ENCODE measurements at regions not wholly inside any gene's neighbourhood (a gene's known extent, or its start where the extent isn't known, plus 50 kb on each side); places are given as distances from the start of the nearest gene placed in this dataset.

DNA sequence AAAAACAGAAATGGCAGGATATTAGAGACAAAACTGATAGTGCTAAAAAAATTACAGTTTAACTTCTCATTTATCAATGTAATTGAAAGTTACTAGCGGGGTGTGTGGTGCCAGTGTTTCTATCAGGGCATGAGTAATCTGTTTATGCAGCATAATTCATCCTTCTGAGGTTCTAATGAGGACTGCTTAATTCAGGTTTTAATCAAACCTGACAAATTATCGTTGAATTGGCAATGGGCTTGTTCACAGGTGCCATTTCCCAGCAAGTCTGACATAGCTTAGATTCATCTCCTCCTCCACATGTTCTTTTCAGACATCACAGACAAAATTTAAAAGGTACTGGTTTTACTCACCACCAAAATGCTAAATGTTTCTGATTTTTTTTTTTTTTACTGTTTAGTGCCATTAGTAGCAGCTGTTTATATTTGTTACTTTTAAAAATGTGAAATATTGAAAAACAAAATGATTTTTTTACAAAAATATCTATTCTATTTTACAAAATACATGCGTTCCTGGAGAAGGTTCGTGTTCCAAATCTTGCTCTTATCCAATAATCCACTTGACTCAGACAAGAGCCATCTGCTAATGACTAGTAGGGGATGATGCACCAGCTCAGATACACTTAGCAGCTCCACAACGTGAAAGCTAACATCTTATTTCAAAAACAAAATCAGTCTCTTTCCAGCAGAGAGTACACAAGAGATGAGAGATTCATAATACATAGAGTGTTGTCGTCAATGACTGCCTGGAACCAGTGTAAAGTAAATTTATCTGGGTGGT, 447.7 kb upstream of the DPPA4 start:
- Mint-ChIP-seq H3K4me3 (no peak overlapping the region), H3K4me1 (ENCODE audit: low read depth in 2 of 2) (peaks cover 2 to 11% of the 10 kb centered on the region in 2 donors), H3K36me3 (peaks cover 9% of the 10 kb centered on the region), H3K27ac (no peak overlapping the region), H3K9me3 (no peaks in the 10 kb centered on the region), H3K27me3 (peaks cover 0 to 6% of the 10 kb centered on the region in 2 donors)
- ATAC-seq (no peak), DNase-seq (ENCODE audit: low spot score) (no peak)

DNA sequence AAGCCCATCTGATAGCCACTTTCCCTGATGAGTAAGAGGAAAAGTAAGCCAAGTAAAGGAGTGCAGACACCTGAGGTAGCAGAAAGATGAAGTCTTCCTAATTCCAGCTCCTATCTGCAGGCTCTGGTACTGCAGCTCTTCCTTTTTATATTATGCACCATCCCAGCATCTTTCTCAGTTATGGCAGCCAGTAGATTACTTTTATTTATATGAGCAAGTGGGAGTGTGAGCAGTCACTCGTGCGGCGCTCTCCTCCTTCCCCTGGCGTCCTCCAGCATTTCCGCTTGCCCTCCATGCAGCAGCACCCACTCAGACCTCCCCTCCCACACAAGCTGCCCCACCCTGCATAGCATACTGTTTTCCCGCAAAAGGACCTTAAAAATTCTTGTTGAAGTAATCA, 465.9 kb upstream of the DPPA4 start:
- peaks cover 34 to 39% of the 10 kb centered on the region in 2 donors for H3K4me1 Mint-ChIP-seq (ENCODE audit: low read depth in 2 of 2)
- H3K36me3 Mint-ChIP-seq, result peaks cover 6% of the 10 kb centered on the region
- H3K4me3 Mint-ChIP-seq, result no peak overlapping the region
- ATAC-seq (no peak), DNase-seq (ENCODE audit: low spot score) (no peak)
- H3K9me3 Mint-ChIP-seq, result peaks cover 13% of the 10 kb centered on the region
- H3K27me3 Mint-ChIP-seq, result no peaks in the 10 kb centered on the region
- no peak overlapping the region for H3K27ac Mint-ChIP-seq

DNA sequence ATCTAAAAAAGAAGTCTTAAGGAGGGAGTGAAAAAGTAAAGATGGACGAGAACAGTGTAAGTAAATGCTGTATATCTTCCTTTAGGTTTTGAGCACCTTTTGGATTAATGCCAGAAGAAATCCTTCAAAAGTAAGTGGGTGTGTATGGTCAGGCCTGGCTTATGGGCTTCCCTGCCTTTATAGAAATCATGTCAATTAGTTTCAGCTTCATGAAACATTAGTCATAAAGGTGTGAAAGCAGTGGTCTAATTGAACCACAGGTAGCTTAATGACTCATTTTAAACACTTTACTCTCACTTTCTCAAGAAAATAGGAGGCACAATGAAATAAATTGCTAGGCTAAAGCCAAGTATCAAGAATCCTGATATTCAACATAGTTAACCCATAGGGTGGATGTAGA, 467.4 kb upstream of the DPPA4 start:
- Mint-ChIP-seq H3K9me3 (peaks cover 9% of the 10 kb centered on the region), H3K27me3 (no peaks in the 10 kb centered on the region), H3K27ac (peak overlapping the region; percentile 89 to 96), H3K4me1 (ENCODE audit: low read depth in 2 of 2) (peaks cover 37 to 39% of the 10 kb centered on the region in 2 donors), H3K36me3 (peaks cover 6% of the 10 kb centered on the region), H3K4me3 (peak overlapping the region; percentile 42)
- DNase-seq (ENCODE audit: low spot score), result no peak
- peak; percentile 68 to 69 for ATAC-seq

DNA sequence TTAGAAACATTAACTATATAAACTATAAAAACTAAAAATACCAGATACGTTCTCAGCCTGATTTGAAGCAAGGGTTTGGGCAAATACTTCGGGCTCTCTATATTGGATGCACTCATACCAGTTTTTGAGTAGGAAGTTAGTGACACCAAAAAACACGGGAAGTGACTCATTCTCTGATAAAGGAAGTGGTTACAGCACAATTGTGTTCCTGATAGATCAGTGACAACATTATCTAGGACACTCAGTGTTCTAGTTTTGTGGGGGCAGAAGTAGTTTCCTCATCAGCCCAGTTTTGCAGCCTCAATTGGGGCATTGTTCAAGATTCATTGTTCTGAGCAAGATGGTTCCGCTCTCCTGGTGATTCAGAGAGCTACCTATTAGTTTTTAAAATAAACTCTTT, 469.6 kb upstream of the DPPA4 start:
- peaks cover 6% of the 10 kb centered on the region for H3K36me3 Mint-ChIP-seq
- H3K4me3 Mint-ChIP-seq, result peak overlapping the region; percentile 69
- H3K27ac Mint-ChIP-seq, result peak overlapping the region; percentile 89 to 96
- H3K9me3 Mint-ChIP-seq, result peaks cover 9% of the 10 kb centered on the region
- DNase-seq (ENCODE audit: low spot score) (peak; percentile 71), ATAC-seq (peak; percentile 94)
- peaks cover 33 to 39% of the 10 kb centered on the region in 2 donors for H3K4me1 Mint-ChIP-seq (ENCODE audit: low read depth in 2 of 2)
- H3K27me3 Mint-ChIP-seq, result no peaks in the 10 kb centered on the region

GRCh38 chr3:109809513-109809912, 472.2 kb upstream of the DPPA4 start:
- Mint-ChIP-seq H3K9me3 (peaks cover 19% of the 10 kb centered on the region), H3K27ac (peak overlapping the region in 1 of 2 donors; percentile 52), H3K4me1 (ENCODE audit: low read depth in 2 of 2) (peaks cover 28 to 33% of the 10 kb centered on the region in 2 donors)

DNA sequence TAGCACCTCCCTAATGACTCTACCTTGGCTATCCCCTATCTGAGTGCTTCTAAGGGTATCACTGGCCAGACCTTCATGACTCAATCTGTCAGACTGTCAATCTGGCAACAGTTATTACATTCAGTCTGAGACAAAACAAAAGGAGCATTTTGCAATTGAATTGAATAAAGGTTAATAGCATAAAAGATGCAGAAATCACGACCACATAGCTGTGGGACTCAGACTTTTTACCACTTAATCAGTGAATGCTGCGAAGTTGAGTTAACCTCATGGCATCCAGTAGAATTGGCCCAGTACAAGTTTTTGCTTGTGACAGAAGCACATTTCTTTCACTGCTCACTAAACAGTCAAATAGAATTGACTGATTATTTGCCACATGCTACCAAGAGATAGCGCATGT, 480.7 kb upstream of the DPPA4 start:
- Mint-ChIP-seq H3K9me3 (peaks cover 7% of the 10 kb centered on the region), H3K36me3 (peaks cover 15% of the 10 kb centered on the region), H3K27me3 (peaks cover 0 to 3% of the 10 kb centered on the region in 2 donors), H3K4me3 (no peak overlapping the region), H3K27ac (no peak overlapping the region), H3K4me1 (ENCODE audit: low read depth in 2 of 2) (no peaks in the 10 kb centered on the region)
- no peak for DNase-seq (ENCODE audit: low spot score)
- no peak for ATAC-seq

More at GRCh38 chr3:109809513-109809912, 472.2 kb upstream of the DPPA4 start:
- peaks cover 0 to 3% of the 10 kb centered on the region in 2 donors for H3K27me3 Mint-ChIP-seq
- no peak for DNase-seq (ENCODE audit: low spot score)
- ATAC-seq, result no peak
- no peak overlapping the region for H3K4me3 Mint-ChIP-seq
- H3K36me3 Mint-ChIP-seq, result peaks cover 17% of the 10 kb centered on the region

DNA sequence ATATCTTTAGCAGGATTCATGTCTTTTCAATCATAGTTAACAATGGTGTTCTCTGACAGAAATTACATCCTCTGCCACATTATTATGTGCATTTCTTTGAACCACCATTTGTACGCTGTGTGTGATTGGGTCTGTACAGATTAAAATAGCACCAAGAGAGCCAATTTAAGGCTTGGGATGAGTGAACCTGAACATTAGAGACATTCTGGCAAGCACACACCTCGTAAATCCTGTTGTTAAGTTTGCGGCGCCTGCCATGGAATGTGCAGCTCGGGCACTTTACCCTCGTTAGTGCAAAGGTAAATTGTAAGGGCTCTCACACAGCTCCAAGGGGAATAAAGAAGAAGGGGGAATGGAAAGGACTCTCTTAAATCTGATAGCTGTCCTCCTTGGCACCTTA, 482.4 kb upstream of the DPPA4 start:
- Mint-ChIP-seq H3K36me3 (peaks cover 3% of the 10 kb centered on the region), H3K4me1 (ENCODE audit: low read depth in 2 of 2) (no peaks in the 10 kb centered on the region), H3K4me3 (no peak overlapping the region), H3K27me3 (no peaks in the 10 kb centered on the region), H3K27ac (no peak overlapping the region), H3K9me3 (peaks cover 2% of the 10 kb centered on the region)
- ATAC-seq (no peak), DNase-seq (ENCODE audit: low spot score) (no peak)

DNA sequence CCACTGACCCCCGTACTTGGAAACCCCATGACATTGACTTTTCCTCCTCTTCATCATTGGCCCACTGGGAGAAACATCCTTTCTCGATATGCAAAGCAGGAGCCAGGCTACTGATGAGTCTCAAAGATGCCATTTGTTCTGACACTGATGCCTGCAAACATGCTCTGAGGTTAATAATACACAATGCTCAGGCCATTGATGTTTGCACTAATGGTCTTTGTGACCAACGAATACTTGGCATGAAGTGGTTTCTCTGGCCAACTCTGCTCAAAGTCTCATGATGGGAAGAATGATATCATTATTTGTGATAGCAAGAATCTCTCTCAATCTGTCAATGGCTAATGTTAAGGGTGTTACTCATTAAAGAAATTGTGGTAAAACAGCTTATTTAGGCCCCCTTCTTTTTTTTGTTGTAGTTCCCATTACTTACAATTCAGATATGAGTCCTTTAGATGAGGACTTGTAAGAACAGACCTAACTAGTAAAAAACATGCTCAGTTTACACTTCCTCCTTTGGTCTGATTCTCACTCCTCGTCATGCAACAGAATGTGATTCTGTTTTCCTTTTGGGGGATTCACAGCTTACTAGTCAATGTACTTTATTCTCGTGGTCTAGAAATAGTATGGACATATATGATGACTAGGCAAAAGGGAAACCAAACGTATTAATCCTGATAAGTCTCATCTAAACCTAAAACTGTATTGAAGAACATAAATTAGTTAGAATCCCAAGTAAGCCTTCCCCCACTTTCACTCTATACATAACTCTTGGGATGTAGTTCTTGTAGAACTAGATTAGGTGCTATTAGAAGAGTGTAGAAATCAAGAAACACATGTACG, 488.8 kb upstream of the DPPA4 start:
- no peaks in the 10 kb centered on the region for H3K27me3 Mint-ChIP-seq
- peaks cover 2% of the 10 kb centered on the region for H3K9me3 Mint-ChIP-seq
- ATAC-seq (no peak), DNase-seq (ENCODE audit: low spot score) (no peak)
- H3K4me1 Mint-ChIP-seq (ENCODE audit: low read depth in 2 of 2), result no peaks in the 10 kb centered on the region
- peaks cover 7% of the 10 kb centered on the region for H3K36me3 Mint-ChIP-seq
- no peak overlapping the region for H3K27ac Mint-ChIP-seq
- H3K4me3 Mint-ChIP-seq, result no peak overlapping the region

DNA sequence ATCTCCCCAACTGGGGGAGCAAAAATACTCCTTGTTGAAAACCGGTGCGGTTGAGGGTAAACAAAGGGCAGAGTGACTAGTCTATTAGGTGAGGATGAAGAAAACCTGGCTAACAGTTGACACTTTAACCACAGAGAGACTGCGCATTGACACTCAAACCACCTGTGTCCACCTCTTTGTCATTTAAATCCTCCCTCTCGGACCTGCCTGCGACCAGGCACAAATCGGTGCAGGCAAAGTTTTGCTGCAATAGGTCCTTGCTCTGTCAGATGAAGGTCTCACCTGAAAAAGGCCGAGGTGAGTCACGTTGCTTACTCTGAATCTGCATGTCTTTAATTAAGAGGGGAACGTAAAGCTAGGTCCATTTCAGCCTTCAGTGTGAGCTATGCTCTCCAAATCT, 494.1 kb upstream of the DPPA4 start:
- Mint-ChIP-seq H3K9me3 (no peaks in the 10 kb centered on the region), H3K27ac (no peak overlapping the region), H3K36me3 (peaks cover 3% of the 10 kb centered on the region), H3K4me1 (ENCODE audit: low read depth in 2 of 2) (no peaks in the 10 kb centered on the region), H3K27me3 (peaks cover 0 to 3% of the 10 kb centered on the region in 2 donors), H3K4me3 (no peak overlapping the region)
- DNase-seq (ENCODE audit: low spot score) (no peak), ATAC-seq (no peak)

DNA sequence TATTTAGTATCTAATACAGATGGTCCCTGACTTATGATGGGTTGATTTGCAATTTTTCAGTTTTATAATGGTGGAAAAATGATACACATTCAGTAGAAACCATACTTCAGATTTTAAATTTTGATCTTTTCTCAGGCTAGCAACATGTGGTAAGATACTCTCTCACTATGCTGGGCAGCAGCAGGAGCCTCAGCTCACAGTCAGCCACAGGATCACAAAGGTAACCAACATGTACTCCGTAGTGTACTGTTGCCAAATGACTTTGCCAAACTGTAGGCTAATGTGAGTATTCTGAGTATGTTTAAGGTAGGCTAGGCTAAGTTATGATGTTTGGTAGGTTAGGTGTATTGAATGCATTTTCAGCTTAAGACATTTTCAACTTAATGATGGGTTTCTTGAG, 498.6 kb upstream of the DPPA4 start:
- Mint-ChIP-seq H3K4me3 (no peak overlapping the region), H3K9me3 (no peaks in the 10 kb centered on the region)
- ATAC-seq, result no peak

DNA sequence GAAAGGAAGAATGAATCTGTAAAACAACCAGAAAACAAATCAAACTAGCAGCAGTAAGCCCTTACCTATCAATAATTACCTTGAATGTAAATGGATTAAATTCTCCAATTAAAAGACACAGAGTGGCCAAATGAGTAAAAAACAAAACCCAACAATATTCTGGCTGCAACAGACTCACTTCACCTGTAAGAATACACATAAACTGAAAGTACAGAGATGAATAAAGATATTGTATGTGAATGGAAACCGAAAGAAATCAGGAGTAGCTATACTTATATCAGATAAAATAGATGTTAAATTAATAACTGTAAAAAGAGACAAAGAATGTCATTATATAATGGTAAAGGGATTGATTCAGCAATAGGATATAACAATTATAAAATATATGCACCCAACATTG, 514.5 kb upstream of the DPPA4 start:
- peaks cover 17% of the 10 kb centered on the region for H3K36me3 Mint-ChIP-seq
- peaks cover 0 to 17% of the 10 kb centered on the region in 2 donors for H3K4me1 Mint-ChIP-seq (ENCODE audit: low read depth in 2 of 2)
- ATAC-seq (peak in 1 of 2 donors; percentile 67), DNase-seq (ENCODE audit: low spot score) (no peak)
- H3K27me3 Mint-ChIP-seq, result no peaks in the 10 kb centered on the region
- peak overlapping the region; percentile 36 for H3K4me3 Mint-ChIP-seq
- no peak overlapping the region for H3K27ac Mint-ChIP-seq
- H3K9me3 Mint-ChIP-seq, result peaks cover 17% of the 10 kb centered on the region

More for the DNA sequence above, 498.6 kb upstream of the DPPA4 start:
- Mint-ChIP-seq H3K27me3 (peaks cover 0 to 3% of the 10 kb centered on the region in 2 donors), H3K36me3 (no peaks in the 10 kb centered on the region), H3K4me1 (ENCODE audit: low read depth in 2 of 2) (no peaks in the 10 kb centered on the region), H3K27ac (no peak overlapping the region)
- no peak for DNase-seq (ENCODE audit: low spot score)

DNA sequence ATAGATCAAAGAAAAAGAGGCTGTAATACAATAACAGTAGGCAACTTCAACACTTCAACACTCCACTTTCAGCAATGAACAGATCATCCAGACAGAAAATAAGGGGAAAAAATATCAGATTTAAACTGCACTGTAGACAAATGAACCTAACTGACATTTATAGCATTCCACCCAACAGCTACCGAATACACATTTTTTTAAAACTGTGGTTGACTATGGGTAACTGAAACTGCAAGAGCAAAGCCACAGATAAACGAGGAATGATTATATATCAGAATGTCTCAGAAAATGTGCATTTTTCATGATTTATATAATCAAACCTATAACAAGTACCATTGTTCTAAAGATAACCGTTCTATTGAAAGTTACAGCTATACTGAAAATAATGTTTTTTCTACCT, 514.9 kb upstream of the DPPA4 start:
- DNase-seq (ENCODE audit: low spot score) (no peak), ATAC-seq (no peak)
- H3K9me3 Mint-ChIP-seq, result peaks cover 17% of the 10 kb centered on the region
- peaks cover 0 to 17% of the 10 kb centered on the region in 2 donors for H3K4me1 Mint-ChIP-seq (ENCODE audit: low read depth in 2 of 2)
- H3K4me3 Mint-ChIP-seq, result peak overlapping the region; percentile 36
- H3K27me3 Mint-ChIP-seq, result no peaks in the 10 kb centered on the region
- H3K36me3 Mint-ChIP-seq, result peaks cover 17% of the 10 kb centered on the region
- H3K27ac Mint-ChIP-seq, result no peak overlapping the region

- Mint-ChIP-seq H3K4me3 (no peak overlapping the region), H3K27ac (no peak overlapping the region), H3K27me3 (no peaks in the 10 kb centered on the region), H3K9me3 (peaks cover 17% of the 10 kb centered on the region), H3K4me1 (ENCODE audit: low read depth in 2 of 2) (peaks cover 0 to 17% of the 10 kb centered on the region in 2 donors), H3K36me3 (peaks cover 17% of the 10 kb centered on the region)
- ATAC-seq (no peak), DNase-seq (ENCODE audit: low spot score) (no peak)
Measured at GRCh38 chr3:109853077-109853731, 515.9 kb upstream of the DPPA4 start.
